ENCODE measurements at regions not wholly inside any gene's neighbourhood (a gene's known extent, or its start where the extent isn't known, plus 50 kb on each side); places are given as distances from the start of the nearest gene placed in this dataset.
"Not testable (repeated sequence)": the region's sequence is repeated elsewhere in the genome, so short reads cannot be mapped to it uniquely, and the experiment has no call there.

DNA sequence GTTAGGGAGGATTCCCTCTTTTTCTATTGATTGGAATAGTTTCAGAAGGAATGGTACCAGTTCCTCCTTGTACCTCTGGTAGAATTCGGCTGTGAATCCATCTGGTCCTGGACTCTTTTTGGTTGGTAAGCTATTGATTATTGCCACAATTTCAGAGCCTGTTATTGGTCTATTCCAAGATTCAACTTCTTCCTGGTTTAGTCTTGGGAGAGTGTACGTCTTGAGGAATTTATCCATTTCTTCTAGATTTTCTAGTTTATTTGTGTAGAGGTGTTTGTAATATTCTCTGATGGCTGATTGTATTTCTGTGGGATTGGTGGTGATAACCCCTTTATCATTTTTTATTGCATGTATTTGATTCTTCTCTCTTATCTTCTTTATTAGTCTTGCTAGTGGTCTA, 96.4 kb downstream of the ANKRD30BL start:
- TF ChIP-seq POLR2A (IDR thresholded peaks at IDR 0.05), result not testable (repeated sequence)
- TF ChIP-seq, protein P1, sequence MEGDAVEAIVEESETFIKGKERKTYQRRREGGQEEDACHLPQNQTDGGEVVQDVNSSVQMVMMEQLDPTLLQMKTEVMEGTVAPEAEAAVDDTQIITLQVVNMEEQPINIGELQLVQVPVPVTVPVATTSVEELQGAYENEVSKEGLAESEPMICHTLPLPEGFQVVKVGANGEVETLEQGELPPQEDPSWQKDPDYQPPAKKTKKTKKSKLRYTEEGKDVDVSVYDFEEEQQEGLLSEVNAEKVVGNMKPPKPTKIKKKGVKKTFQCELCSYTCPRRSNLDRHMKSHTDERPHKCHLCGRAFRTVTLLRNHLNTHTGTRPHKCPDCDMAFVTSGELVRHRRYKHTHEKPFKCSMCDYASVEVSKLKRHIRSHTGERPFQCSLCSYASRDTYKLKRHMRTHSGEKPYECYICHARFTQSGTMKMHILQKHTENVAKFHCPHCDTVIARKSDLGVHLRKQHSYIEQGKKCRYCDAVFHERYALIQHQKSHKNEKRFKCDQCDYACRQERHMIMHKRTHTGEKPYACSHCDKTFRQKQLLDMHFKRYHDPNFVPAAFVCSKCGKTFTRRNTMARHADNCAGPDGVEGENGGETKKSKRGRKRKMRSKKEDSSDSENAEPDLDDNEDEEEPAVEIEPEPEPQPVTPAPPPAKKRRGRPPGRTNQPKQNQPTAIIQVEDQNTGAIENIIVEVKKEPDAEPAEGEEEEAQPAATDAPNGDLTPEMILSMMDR (IDR thresholded peaks at IDR 0.05), result not testable (repeated sequence)

Data from ovary (tissue), 3 donors.